SH-SY5Y (cell line): ENCODE measurements at regions not wholly inside any gene's neighbourhood (a gene's known extent, or its start where the extent isn't known, plus 50 kb on each side); places are given as distances from the start of the nearest gene placed in this dataset.

Experiments used
- GATA2 ChIP-seq: IDR thresholded peaks from 2 replicates; pipeline ENCODE4 v1.6.1; 2011; ENCODE audit warnings: mild to moderate bottlenecking, low read depth, low read length
- GATA3 ChIP-seq: IDR thresholded peaks from 2 replicates; pipeline ENCODE4 v1.6.1; 2011; ENCODE audit warnings: low read depth, mild to moderate bottlenecking, low read length, moderate library complexity

GRCh38 chr2:145305889-145306288 lies 786.0 kb upstream of the ZEB2 start:
- TF ChIP-seq GATA2 (no peak), GATA3 (no peak)

- no peak for TF ChIP-seq GATA2
- no peak for TF ChIP-seq GATA3
Measured at GRCh38 chr2:145304501-145304900, 784.6 kb upstream of the ZEB2 start.

GRCh38 chr2:145303536-145303935 lies 783.6 kb upstream of the ZEB2 start:
- no peak for TF ChIP-seq GATA2
- no peak for TF ChIP-seq GATA3

GRCh38 chr2:145302886-145303285 lies 783.0 kb upstream of the ZEB2 start:
- TF ChIP-seq GATA3 (no peak), GATA2 (no peak)

- TF ChIP-seq GATA2 (no peak), GATA3 (no peak)
Measured at GRCh38 chr2:145302451-145302850, 782.5 kb upstream of the ZEB2 start.

- no peak for TF ChIP-seq GATA3
Measured at GRCh38 chr2:145299368-145299767, 779.4 kb upstream of the ZEB2 start.

- TF ChIP-seq GATA2 = no peak
- no peak for TF ChIP-seq GATA3
Measured at GRCh38 chr2:145292166-145292565, 772.2 kb upstream of the ZEB2 start.

GRCh38 chr2:145290986-145291385 lies 771.1 kb upstream of the ZEB2 start:
- no peak for TF ChIP-seq GATA3
- TF ChIP-seq GATA2 = no peak

- TF ChIP-seq GATA3 = no peak
- no peak for TF ChIP-seq GATA2
Measured at GRCh38 chr2:145289946-145290345, 770.0 kb upstream of the ZEB2 start.

- TF ChIP-seq GATA2 = no peak
- TF ChIP-seq GATA3 = no peak
Measured at GRCh38 chr2:145288650-145289496, 769.0 kb upstream of the ZEB2 start.

DNA sequence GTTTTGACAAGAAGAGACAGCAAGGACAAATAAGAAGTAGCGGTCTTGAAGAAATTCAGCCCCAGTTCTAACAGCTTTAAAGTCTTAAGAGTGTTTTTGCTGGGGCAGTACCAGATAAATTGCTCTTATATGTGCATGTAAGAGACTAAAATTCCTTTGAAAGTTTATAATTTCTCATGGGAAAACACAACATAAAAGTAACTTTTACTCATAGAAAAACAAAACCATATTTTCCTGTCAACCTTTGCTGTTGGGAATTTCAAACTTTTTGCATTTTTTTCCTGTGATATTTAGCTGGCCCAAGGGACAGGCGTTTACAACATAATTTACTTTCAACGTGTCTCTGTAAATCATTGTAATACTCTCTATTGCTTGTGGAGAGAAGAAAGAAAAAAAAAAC lies 767.8 kb upstream of the ZEB2 start:
- TF ChIP-seq GATA2 (no peak), GATA3 (no peak)

- no peak for TF ChIP-seq GATA2
- no peak for TF ChIP-seq GATA3
Measured at GRCh38 chr2:145286716-145287275, 766.9 kb upstream of the ZEB2 start.

DNA sequence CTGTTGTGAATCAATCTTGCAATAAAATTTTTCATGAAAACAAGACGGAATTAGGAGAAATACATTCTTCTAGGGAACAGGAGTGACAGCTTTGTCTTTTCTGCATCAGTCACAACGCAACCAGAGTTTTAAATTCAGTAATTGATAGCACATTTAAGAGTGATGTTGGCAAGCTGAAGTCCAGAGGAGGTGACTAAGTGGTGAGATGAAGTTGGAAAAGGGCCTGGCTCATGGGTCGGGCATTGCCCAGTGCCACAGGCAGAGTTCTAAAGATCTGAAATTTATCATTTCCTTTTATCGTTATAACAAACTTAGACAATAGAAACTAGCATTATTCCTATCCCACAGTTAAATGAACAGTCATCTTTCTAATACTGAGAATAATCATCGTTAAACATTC lies 764.6 kb upstream of the ZEB2 start:
- no peak for TF ChIP-seq GATA2
- no peak for TF ChIP-seq GATA3

GRCh38 chr2:145283131-145283530 lies 763.2 kb upstream of the ZEB2 start:
- TF ChIP-seq GATA2 (no peak), GATA3 (no peak)

DNA sequence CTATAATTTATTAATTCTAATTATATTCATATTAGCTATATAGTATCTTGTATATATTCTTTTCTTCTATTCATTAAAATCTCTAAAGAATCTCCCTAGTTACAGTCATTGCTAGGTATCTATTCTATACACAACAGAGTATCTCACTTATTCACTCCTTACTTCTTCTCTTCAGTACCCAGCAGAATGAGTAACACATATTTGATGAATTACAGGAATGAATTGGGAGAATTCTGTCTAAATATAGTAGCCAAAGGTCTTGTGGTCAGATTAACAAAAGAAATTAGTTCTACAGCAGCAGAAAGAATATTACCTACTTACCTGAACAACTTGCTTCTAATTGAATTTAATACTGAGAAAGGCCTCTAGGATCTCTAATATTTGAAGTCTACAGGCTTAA lies 758.0 kb upstream of the ZEB2 start:
- TF ChIP-seq GATA2 (no peak), GATA3 (no peak)
